Body of pancreas (tissue), 4 donors: ENCODE measurements at regions not wholly inside any gene's neighbourhood (a gene's known extent, or its start where the extent isn't known, plus 50 kb on each side); places are given as distances from the start of the nearest gene placed in this dataset.

Experiments used
- CTCF ChIP-seq, 7 experiments: fragments of 450-650 bp in 4 of 7; fragments of 200-600 bp in 3 of 7; sonication (generic) in 3 of 7; IDR thresholded peaks; one replicate each; pipeline ENCODE4 v1.5.1; 2016 to 2019; ENCODE audit warnings: antibody characterized with exemption in 7 of 7
- POLR2A ChIP-seq, 3 donors: fragments of 450-650 bp; IDR thresholded peaks; one replicate each; pipeline ENCODE4 v1.6.1; 2016; ENCODE audit warnings: antibody characterized with exemption in 3 of 3, mild to moderate bottlenecking in 2 of 3

GRCh38 chr1:30356839-30357238, 366.5 kb downstream of the MATN1 start:
- TF ChIP-seq CTCF (IDR thresholded peaks at IDR 0.05) (no peak), POLR2A (IDR thresholded peaks at IDR 0.05) (no peak)
